ENCODE measurements at regions not wholly inside any gene's neighbourhood (a gene's known extent, or its start where the extent isn't known, plus 50 kb on each side); places are given as distances from the start of the nearest gene placed in this dataset.

DNA sequence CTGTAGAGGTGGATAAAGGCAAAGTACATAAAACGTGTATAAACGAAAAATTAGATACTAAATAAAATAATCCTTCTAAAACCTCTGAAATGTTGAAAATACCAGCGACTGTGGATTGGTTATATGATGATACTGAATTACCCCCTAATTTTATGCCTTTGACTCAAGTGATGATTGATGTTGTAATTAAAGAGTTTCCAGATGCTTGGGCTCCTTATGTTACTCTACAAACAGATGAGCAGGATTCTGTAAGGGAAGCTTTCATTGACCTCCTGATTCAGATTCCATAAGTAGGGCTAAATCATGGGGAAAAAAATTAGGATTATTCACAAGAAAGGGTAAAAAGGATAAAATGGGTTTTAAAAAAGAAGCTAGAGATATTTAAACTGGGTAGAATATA, 418.2 kb upstream of the SLC39A10 start (continued):
- TF ChIP-seq, protein P1, sequence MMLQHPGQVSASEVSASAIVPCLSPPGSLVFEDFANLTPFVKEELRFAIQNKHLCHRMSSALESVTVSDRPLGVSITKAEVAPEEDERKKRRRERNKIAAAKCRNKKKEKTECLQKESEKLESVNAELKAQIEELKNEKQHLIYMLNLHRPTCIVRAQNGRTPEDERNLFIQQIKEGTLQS (IDR thresholded peaks at IDR 0.05; ENCODE audit: insufficient read depth, low read depth, low read length) = no peak
- TF ChIP-seq HDAC6 (IDR thresholded peaks at IDR 0.05; ENCODE audit: low read depth, low read length) (no peak), CBX5 (IDR thresholded peaks at IDR 0.05; ENCODE audit: low read depth, low read length) (no peak), SIN3A (conservative IDR thresholded peaks at IDR 0.05 in 1 of 2, IDR thresholded peaks at IDR 0.05 in 1 of 2; ENCODE audit: low read depth in 1 of 2, low read length in 2 of 2) (no peak)
- TF ChIP-seq, protein P2, sequence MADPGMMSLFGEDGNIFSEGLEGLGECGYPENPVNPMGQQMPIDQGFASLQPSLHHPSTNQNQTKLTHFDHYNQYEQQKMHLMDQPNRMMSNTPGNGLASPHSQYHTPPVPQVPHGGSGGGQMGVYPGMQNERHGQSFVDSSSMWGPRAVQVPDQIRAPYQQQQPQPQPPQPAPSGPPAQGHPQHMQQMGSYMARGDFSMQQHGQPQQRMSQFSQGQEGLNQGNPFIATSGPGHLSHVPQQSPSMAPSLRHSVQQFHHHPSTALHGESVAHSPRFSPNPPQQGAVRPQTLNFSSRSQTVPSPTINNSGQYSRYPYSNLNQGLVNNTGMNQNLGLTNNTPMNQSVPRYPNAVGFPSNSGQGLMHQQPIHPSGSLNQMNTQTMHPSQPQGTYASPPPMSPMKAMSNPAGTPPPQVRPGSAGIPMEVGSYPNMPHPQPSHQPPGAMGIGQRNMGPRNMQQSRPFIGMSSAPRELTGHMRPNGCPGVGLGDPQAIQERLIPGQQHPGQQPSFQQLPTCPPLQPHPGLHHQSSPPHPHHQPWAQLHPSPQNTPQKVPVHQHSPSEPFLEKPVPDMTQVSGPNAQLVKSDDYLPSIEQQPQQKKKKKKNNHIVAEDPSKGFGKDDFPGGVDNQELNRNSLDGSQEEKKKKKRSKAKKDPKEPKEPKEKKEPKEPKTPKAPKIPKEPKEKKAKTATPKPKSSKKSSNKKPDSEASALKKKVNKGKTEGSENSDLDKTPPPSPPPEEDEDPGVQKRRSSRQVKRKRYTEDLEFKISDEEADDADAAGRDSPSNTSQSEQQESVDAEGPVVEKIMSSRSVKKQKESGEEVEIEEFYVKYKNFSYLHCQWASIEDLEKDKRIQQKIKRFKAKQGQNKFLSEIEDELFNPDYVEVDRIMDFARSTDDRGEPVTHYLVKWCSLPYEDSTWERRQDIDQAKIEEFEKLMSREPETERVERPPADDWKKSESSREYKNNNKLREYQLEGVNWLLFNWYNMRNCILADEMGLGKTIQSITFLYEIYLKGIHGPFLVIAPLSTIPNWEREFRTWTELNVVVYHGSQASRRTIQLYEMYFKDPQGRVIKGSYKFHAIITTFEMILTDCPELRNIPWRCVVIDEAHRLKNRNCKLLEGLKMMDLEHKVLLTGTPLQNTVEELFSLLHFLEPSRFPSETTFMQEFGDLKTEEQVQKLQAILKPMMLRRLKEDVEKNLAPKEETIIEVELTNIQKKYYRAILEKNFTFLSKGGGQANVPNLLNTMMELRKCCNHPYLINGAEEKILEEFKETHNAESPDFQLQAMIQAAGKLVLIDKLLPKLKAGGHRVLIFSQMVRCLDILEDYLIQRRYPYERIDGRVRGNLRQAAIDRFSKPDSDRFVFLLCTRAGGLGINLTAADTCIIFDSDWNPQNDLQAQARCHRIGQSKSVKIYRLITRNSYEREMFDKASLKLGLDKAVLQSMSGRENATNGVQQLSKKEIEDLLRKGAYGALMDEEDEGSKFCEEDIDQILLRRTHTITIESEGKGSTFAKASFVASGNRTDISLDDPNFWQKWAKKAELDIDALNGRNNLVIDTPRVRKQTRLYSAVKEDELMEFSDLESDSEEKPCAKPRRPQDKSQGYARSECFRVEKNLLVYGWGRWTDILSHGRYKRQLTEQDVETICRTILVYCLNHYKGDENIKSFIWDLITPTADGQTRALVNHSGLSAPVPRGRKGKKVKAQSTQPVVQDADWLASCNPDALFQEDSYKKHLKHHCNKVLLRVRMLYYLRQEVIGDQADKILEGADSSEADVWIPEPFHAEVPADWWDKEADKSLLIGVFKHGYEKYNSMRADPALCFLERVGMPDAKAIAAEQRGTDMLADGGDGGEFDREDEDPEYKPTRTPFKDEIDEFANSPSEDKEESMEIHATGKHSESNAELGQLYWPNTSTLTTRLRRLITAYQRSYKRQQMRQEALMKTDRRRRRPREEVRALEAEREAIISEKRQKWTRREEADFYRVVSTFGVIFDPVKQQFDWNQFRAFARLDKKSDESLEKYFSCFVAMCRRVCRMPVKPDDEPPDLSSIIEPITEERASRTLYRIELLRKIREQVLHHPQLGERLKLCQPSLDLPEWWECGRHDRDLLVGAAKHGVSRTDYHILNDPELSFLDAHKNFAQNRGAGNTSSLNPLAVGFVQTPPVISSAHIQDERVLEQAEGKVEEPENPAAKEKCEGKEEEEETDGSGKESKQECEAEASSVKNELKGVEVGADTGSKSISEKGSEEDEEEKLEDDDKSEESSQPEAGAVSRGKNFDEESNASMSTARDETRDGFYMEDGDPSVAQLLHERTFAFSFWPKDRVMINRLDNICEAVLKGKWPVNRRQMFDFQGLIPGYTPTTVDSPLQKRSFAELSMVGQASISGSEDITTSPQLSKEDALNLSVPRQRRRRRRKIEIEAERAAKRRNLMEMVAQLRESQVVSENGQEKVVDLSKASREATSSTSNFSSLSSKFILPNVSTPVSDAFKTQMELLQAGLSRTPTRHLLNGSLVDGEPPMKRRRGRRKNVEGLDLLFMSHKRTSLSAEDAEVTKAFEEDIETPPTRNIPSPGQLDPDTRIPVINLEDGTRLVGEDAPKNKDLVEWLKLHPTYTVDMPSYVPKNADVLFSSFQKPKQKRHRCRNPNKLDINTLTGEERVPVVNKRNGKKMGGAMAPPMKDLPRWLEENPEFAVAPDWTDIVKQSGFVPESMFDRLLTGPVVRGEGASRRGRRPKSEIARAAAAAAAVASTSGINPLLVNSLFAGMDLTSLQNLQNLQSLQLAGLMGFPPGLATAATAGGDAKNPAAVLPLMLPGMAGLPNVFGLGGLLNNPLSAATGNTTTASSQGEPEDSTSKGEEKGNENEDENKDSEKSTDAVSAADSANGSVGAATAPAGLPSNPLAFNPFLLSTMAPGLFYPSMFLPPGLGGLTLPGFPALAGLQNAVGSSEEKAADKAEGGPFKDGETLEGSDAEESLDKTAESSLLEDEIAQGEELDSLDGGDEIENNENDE (IDR thresholded peaks at IDR 0.05; ENCODE audit: insufficient replicate concordance, low read length) = no peak
